Loucy (cell line): ENCODE measurements at regions not wholly inside any gene's neighbourhood (a gene's known extent, or its start where the extent isn't known, plus 50 kb on each side); places are given as distances from the start of the nearest gene placed in this dataset.

ENCODE experiments used
- H2AFZ ChIP-seq: fragments of 200-600 bp; sonication (generic); 2 replicates; pipeline ENCODE4 v1.6.0; 2016; ENCODE audit warnings: antibody characterized with exemption, mild to moderate bottlenecking, low read length, moderate library complexity
- H3F3A ChIP-seq: fragments of 200-600 bp; 2 replicates; pipeline ENCODE4 v1.6.0; 2016; ENCODE audit warnings: antibody characterized with exemption, low read depth, mild to moderate bottlenecking
- H3K27me3 ChIP-seq: fragments of 200-600 bp; sonication (generic); 2 replicates; pipeline ENCODE4 v1.6.1; 2014; ENCODE audit warnings: low read length, mild to moderate bottlenecking; ENCODE audit not compliant: insufficient read depth, poor library complexity, severe bottlenecking
- H3K36me3 ChIP-seq: fragments of 200-600 bp; sonication (generic); 2 replicates; pipeline ENCODE4 v1.6.1; 2016; ENCODE audit warnings: low read length; ENCODE audit not compliant: insufficient read depth
- H3K4me1 ChIP-seq: fragments of 200-600 bp; sonication (generic); 2 replicates; pipeline ENCODE4 v1.5.1; 2014; ENCODE audit warnings: low read length, mild to moderate bottlenecking; ENCODE audit not compliant: insufficient read depth, poor library complexity, severe bottlenecking
- H3K4me2 ChIP-seq: fragments of 200-600 bp; sonication (generic); 2 replicates; pipeline ENCODE4 v1.6.0; 2014; ENCODE audit warnings: antibody characterized with exemption, low read length, low read depth, mild to moderate bottlenecking; ENCODE audit not compliant: poor library complexity, severe bottlenecking
- H3K4me3 ChIP-seq: fragments of 200-600 bp; sonication (generic); 2 replicates; pipeline ENCODE4 v1.5.1; 2014; ENCODE audit warnings: low read length, mild to moderate bottlenecking, mixed read lengths; ENCODE audit not compliant: poor library complexity, severe bottlenecking
- H3K79me2 ChIP-seq: fragments of 200-600 bp; sonication (generic); 2 replicates; pipeline ENCODE4 v1.6.1; 2014; ENCODE audit warnings: low read length; ENCODE audit not compliant: insufficient read depth
- H3K9ac ChIP-seq: fragments of 200-600 bp; sonication (generic); 2 replicates; pipeline ENCODE4 v1.6.0; 2014; ENCODE audit warnings: mild to moderate bottlenecking, low read depth, low read length, moderate library complexity; ENCODE audit not compliant: poor library complexity, severe bottlenecking
- H3K9me2 ChIP-seq: fragments of 200-600 bp; sonication (generic); replicated peaks from 2 replicates; pipeline ENCODE4 v1.6.1; 2016; ENCODE audit warnings: low read depth, low read length, mixed read lengths
- H3K9me3 ChIP-seq: fragments of 200-600 bp; sonication (generic); 2 replicates; pipeline ENCODE4 v1.6.1; 2014; ENCODE audit warnings: mild to moderate bottlenecking, antibody characterized with exemption, low read length, low read depth; ENCODE audit not compliant: insufficient read depth
- H4K20me1 ChIP-seq: fragments of 200-600 bp; sonication (generic); 2 replicates; pipeline ENCODE4 v1.6.0; 2014; ENCODE audit warnings: antibody characterized with exemption, low read length, mild to moderate bottlenecking; ENCODE audit not compliant: insufficient read depth, poor library complexity, severe bottlenecking
- EZH2phosphoT487 ChIP-seq: fragments of 200-600 bp; IDR thresholded peaks from 2 replicates; pipeline ENCODE4 v1.6.1; 2018; ENCODE audit warnings: antibody characterized with exemption, mild to moderate bottlenecking, moderate library complexity, borderline replicate concordance
- TF ChIP-seq, protein P1 (sequence below): fragments of 200-600 bp; sonication (generic); conservative IDR thresholded peaks from 2 replicates; pipeline ENCODE4 v1.5.1; 2014; ENCODE audit warnings: mild to moderate bottlenecking, antibody characterized with exemption, low read length

DNA sequence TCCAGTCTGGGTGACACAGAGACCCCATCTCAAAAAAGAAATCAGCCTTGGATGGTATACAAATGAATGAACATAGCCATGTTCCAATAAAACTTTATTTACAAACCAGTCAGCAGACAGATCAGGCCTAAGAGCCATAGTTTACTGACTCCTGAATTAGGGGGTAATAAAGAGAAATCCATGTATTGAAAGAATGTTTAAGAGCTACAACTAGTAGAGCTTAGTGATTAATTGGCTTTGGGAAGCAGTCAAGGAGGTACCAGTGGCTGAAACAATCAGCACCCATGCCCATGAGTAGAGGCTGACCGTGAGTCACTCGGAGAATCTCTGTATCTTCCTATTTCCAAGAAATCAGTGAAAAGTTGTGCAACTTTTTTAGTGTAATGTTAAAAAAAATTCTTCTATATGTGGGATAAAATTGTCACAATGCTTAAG lies 223.6 kb upstream of the RREB1 start:
- no peaks in the 10 kb centered on the region for H3K36me3 ChIP-seq
- H3K4me2 ChIP-seq, result no peak overlapping the region
- TF ChIP-seq, protein P1, sequence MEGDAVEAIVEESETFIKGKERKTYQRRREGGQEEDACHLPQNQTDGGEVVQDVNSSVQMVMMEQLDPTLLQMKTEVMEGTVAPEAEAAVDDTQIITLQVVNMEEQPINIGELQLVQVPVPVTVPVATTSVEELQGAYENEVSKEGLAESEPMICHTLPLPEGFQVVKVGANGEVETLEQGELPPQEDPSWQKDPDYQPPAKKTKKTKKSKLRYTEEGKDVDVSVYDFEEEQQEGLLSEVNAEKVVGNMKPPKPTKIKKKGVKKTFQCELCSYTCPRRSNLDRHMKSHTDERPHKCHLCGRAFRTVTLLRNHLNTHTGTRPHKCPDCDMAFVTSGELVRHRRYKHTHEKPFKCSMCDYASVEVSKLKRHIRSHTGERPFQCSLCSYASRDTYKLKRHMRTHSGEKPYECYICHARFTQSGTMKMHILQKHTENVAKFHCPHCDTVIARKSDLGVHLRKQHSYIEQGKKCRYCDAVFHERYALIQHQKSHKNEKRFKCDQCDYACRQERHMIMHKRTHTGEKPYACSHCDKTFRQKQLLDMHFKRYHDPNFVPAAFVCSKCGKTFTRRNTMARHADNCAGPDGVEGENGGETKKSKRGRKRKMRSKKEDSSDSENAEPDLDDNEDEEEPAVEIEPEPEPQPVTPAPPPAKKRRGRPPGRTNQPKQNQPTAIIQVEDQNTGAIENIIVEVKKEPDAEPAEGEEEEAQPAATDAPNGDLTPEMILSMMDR, result no peak
- no peak for TF ChIP-seq EZH2phosphoT487
- H4K20me1 ChIP-seq, result no peaks in the 10 kb centered on the region
- H3K9ac ChIP-seq, result no peak overlapping the region
- H2AFZ ChIP-seq, result no peak overlapping the region
- no peaks in the 10 kb centered on the region for H3F3A ChIP-seq
- no peaks in the 10 kb centered on the region for H3K9me3 ChIP-seq
- H3K79me2 ChIP-seq, result no peaks in the 10 kb centered on the region
- no peaks in the 10 kb centered on the region for H3K27me3 ChIP-seq
- no peaks in the 10 kb centered on the region for H3K9me2 ChIP-seq
- no peak overlapping the region for H3K4me3 ChIP-seq
- H3K4me1 ChIP-seq, result peaks cover 29% of the 10 kb centered on the region

DNA sequence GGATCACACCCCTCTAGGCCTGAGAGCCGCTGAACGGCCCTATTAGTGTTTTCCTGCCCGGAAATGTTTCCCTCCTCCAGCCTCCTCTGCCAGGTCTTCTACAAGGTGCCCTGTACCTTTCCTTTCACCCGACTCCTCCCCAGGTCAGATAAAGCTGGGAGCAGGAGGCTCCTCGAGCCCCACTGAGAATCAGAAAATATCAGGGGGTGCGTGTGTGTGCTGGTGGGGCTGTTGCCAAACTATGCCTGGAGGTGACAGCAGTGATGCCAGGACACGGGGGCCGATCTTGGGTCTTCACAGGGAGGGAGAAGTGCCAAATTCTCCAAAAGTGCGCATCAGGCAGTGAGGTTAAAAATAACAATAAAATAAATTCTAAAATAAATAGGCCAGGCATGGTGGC lies 222.8 kb upstream of the RREB1 start:
- Histone ChIP-seq H3K4me3 (no peak overlapping the region), H4K20me1 (no peaks in the 10 kb centered on the region), H3K9me3 (no peaks in the 10 kb centered on the region), H3F3A (no peaks in the 10 kb centered on the region), H3K36me3 (no peaks in the 10 kb centered on the region), H3K27me3 (no peaks in the 10 kb centered on the region), H3K4me2 (no peak overlapping the region), H3K4me1 (peaks cover 24% of the 10 kb centered on the region), H3K9me2 (no peaks in the 10 kb centered on the region), H3K9ac (no peak overlapping the region), H3K79me2 (no peaks in the 10 kb centered on the region), H2AFZ (no peak overlapping the region)
- no peak for TF ChIP-seq EZH2phosphoT487
- TF ChIP-seq, protein P1, result no peak

DNA sequence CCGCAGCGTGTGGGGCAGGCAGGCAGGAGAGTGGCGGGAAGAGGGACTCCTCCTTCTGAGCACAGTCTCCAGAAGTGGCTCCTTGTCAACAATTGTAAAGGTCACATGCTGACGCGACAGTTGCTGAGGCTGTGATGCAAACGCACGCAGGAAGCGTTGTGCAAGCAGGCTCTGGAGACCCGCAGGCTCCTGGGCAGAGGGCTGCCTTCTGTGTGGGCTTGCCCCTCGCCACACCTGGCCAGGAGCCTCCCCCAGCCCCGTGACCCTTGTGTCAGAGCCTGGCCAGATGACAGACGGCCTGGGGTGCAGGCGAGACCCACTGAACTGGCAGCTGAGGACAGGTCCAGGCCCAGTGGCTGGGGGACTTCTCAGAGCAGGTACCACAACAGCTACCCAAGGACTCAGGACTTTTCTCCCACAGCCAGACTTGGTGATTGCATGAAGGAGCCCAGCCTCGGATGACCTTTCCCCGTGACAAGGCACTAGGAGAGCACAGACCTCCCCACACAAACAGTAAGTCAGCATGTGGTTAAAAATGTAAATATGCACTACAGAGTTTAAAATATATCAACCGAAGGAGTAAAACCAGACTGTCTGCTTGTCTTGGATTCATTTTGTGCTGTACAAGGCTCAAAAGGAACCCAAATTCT lies 222.1 kb upstream of the RREB1 start:
- H3K9me3 ChIP-seq, result no peaks in the 10 kb centered on the region
- no peaks in the 10 kb centered on the region for H3K36me3 ChIP-seq
- peak overlapping the region; percentile 46 for H3K4me2 ChIP-seq
- no peak overlapping the region for H3K4me3 ChIP-seq
- no peaks in the 10 kb centered on the region for H4K20me1 ChIP-seq
- no peaks in the 10 kb centered on the region for H3K27me3 ChIP-seq
- peak overlapping the region; percentile 46 for H3K9ac ChIP-seq
- no peak for TF ChIP-seq EZH2phosphoT487
- H3K9me2 ChIP-seq, result no peaks in the 10 kb centered on the region
- H2AFZ ChIP-seq, result peak overlapping the region; percentile 81
- no peaks in the 10 kb centered on the region for H3F3A ChIP-seq
- no peaks in the 10 kb centered on the region for H3K79me2 ChIP-seq
- H3K4me1 ChIP-seq, result peaks cover 24% of the 10 kb centered on the region
